ENCODE measurements at regions not wholly inside any gene's neighbourhood (a gene's known extent, or its start where the extent isn't known, plus 50 kb on each side); places are given as distances from the start of the nearest gene placed in this dataset.
"Not testable (repeated sequence)": the region's sequence is repeated elsewhere in the genome, so short reads cannot be mapped to it uniquely, and the experiment has no call there.

DNA sequence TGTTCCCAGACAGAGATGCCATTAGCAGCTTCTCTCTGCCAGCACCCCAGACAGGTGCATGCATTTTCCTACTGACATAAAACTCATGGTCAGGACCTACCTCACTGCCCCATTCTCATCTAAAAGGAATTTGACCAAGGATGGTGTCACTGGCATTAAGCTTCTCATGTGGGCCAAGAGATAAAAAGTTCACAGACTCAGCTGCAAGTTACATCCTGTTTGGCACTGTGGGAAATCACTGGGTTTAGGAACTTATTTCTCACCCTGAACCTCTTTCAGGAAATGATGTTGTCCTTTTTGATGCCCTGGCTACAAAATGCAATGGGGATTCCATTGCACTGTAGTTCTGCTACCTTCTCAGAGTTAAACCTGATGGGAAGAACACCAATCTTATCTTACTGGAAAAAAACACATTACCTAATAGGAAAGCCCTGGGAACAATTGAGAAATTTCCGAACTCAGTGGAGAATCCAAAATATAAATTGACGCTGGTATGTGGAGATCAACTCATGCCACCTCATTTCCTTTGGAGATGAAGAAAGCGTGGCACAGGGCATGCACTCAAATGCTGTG lies 252.1 kb upstream of the COPS8 start:
- DNase-seq, result no peak

- DNase-seq, result no peak
Measured at GRCh38 chr2:236834284-236834683, 251.4 kb upstream of the COPS8 start.

- no peak for DNase-seq
Measured at GRCh38 chr2:236835307-236836024, 250.2 kb upstream of the COPS8 start.

DNA sequence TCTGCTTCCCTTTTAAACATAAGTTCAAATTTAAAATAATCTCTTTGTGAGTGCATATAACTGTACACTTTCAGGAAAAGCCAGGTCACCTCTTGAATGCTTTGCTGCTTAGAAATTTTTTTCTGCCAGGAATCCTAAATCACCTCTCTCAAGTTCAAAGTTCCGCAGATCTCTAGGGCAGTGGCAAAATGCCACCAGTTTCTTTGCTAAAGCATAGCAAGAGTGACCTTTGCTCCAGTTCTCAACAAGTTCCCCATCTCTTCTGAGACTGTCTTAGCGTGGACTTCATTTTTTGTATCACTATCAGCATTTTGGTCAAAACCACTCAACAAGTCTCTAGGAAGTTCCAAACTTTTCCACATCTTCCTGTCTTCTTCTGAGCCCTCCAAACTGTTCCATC lies 249.7 kb upstream of the COPS8 start:
- DNase-seq, result not testable (repeated sequence)

GRCh38 chr2:236840215-236840614 lies 245.5 kb upstream of the COPS8 start:
- DNase-seq, result no peak

DNA sequence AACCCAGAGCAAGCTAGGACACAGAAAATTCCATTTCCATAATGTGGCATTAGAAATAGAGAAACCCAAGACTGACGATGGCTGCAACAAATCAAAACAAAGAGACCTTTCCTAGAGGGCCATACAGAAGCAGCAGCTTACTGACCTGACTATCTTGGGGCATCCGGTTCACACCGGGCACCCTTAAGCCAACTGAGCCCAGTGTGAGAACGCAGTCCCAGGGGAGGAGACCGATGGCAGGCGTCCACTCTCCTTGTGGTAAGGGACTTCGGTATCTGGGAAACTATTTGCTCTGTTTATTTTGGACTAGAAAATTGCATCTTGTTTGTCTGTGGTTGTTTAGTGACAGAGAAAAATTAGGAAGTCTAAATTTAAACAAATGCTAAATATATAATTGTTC lies 244.8 kb upstream of the COPS8 start:
- no peak for DNase-seq

DNA sequence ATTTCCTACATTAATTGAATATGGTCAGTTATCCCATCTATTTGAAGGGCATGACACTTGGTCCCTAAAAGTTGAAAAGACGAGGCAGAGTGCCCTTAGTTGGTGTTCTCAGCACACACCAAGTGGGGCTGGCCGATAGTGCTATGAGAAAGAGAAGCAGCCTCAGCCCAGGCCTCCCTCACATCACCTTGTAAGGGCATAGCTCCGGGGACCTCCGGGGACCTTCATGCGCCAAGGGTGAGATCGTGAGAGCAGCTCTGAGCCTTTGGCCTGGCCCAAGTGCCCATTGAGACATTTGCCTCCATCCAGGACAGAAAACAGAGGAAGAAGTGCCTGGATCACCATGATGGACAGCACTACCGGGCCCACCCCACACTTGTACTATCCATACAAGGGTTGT lies 244.3 kb upstream of the COPS8 start:
- DNase-seq, result no peak

GRCh38 chr2:236843161-236843968 lies 242.3 kb upstream of the COPS8 start:
- DNase-seq, result no peak

- no peak for DNase-seq
Measured at GRCh38 chr2:236844711-236845110, 241.0 kb upstream of the COPS8 start.

DNA sequence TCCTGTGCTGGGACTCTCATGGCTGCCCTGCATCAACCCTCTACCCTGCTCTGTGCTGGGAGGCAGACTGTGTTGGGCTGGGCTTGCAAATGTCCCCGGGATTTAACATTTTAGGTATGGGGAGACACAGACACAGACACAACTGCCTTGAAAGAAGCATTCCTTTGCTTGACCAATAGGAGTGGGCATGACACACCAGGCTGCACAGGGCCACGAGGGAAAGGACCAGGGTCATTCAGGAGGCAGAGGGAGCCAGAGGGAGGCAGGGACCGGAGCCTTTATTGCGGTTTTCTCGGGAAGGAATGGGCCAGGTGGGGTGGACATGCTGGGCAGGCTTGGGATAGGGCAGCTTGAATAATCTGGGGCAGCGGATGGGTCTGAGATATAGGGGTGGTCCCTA lies 238.7 kb upstream of the COPS8 start:
- no peak for DNase-seq

- DNase-seq, result no peak
Measured at GRCh38 chr2:236847538-236848263, 238.0 kb upstream of the COPS8 start.

DNA sequence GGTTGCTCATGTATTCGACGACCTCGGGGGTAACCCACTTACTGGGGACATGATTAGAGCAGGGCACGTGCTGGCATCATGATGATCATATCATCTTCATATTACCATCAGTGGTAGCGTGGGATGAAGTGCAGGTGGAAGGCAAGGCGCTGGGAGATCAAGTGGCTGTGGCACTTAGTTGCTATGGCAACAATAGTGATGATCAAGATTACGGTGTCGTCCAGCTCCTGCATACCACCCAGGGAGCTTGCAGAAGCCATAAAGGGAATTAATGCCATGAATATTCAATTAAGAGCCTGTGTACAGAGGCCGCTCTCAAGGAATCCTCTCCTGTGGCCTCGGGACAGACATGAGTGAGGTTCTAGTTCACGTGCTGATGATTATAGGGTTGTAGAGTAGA lies 237.2 kb upstream of the COPS8 start:
- no peak for DNase-seq

- no peak for DNase-seq
Measured at GRCh38 chr2:236849508-236849907, 236.2 kb upstream of the COPS8 start.

- DNase-seq, result no peak
Measured at GRCh38 chr2:236849940-236850339, 235.7 kb upstream of the COPS8 start.

DNA sequence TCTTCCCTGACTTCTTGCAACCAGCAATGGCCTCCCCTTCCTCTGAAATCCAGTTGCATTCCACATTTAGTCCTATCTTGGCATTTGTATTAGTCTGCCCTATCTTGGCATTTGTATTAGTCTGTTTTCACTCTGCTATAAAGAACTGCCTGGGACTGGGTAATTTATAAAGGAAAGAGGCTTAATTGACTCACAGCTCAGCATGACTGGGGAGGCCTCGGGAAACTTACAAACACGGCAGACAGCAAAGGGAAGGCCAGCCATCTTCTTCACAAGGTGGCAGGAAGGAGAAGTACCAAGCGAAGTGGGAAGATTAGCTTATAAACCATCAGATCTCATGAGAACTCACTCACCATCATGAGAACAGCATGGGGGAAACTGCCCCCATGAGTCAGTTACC lies 234.5 kb upstream of the COPS8 start:
- DNase-seq, result no peak

- DNase-seq, result no peak
Measured at GRCh38 chr2:236852100-236852976, 233.4 kb upstream of the COPS8 start.

DNA sequence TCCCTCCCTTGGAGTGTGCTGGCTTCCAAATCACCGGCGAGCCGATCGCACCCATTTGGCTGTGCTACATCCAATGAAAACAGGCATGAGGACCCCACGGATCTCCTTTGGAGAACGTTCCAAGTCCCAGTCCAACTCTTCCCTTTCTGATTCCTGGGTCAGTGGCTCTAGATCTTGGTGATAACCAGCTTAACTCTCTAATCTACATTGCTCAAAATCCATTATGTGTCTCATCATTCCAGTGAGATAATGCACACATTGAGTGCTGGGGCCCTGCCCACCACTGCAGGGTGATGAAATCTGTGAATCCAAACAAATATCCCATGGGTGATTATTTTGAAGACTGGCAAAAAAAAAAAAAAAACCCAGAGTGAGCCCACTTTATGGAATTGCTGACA lies 232.7 kb upstream of the COPS8 start:
- DNase-seq, result no peak

DNA sequence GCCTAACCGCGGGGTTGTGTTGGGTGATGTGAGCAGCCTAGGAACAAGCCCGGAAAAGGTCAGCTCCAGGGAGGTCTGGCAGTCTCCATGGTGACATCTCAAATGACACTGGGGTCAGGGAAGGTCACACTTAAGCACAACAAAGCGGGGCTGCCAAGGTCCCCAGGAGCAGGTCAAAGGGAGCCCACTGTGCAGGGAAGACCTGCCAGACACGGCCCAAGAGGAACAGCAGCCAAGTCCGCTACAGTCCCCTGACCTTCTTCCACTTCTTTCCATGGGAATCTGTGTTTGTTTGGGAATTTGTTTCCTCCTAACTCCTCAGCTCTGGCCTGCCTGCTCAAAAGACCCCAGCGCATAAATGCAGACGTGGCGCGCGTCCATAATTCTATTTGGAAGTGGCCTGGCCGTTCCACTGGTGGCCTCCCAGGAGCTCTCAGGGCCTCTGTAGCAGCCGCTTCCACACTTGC lies 232.1 kb upstream of the COPS8 start:
- no peak for DNase-seq

DNA sequence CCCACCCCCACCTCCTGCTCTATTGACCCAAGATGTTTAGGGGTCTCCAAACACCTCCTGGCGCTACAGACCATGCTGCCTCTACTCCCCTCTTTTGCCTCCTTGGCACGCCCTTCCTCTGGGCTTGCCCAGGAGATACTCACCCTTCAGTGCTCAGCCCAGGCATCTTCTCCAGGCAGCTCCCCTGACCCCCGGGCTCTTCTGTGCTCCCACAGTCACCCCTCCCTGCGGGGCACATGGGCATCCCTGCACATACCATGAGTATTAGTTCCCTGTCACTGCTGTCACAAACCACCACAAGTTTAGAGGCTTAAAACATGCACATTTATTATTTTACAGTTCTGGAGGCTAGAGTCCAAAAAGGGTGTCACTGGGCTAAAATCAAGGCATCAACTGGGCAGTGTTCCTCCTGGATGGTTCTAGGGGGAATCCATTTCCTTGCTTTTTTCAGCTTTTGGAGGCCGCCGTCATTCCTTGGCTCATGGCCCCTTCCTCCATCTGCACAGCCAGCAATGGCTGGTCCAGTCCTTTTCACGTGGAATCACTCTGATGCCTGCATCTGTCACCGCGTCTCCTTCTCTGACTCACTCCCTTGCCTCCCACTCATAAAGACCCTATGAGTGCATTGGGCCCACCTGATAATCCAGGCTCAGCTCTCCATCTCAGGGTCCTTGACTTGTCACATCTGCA lies 230.4 kb upstream of the COPS8 start:
- no peak for DNase-seq

DNA sequence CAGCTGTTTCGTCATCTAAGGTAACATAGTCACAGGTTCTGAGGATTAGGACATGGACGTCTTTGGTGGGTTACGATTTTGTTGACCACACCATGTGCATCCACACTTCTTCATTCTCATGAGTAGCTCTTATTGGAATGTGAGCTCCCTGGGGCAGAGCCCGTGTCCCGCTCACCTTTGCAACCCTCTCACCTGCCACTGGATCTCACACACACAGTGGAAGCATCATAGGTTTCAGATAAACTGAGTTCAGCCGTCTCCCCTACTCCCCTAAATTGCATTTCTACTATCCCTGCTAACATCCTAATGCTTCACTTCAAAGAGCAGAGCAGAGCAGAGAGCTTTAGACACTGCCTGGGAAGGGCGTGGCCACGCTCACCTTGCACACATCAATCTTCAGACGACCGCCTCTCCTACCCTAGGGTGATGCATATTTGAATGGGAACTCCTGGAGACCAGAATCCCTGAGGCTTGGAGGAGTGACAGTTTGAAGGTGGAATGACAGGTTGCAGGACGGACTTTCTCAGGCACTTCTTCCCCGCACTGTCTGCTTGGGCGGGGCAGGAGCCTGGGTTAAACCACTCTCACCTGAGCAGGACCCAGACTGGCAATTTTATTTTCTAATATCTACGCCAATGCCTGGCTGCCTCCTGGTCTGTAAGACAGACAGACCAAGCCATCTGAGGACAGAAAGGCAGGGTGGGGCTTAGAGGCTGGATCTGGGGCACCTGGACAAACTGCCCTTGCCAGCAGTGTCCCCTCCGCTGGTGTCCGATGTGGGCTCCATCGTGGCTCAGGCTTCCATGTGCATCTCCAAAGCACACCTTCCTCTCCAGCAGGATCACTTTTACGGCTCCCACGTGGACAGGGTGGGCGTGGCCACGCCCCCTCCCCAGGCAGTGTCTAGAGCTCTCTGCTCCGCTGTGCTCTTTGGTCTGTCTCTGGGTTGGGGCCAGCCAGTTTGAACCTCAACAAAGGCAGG lies 229.5 kb upstream of the COPS8 start:
- DNase-seq, result no peak

Data from right kidney (tissue), 1 donor.